Kidney (tissue), 13 donors: ENCODE measurements at regions not wholly inside any gene's neighbourhood (a gene's known extent, or its start where the extent isn't known, plus 50 kb on each side); places are given as distances from the start of the nearest gene placed in this dataset.

Experiments
- DNase-seq, 5 donors: peaks; one replicate each; pipeline ENCODE4 v3.0.0-alpha.2; 2013 to 2020
- FAIRE-seq: peaks from 2 replicates; lab custom pipeline; 2012; peaks lifted over from hg19 to GRCh38; lab: Jason Lieb, UNC
- H3K27ac ChIP-seq, 2 donors: one replicate each; pipeline ENCODE4 v1.7.0; 2013; ENCODE audit warnings: low read depth in 2 of 2, low read length in 2 of 2, inconsistent platforms in 1 of 2
- H3K27me3 ChIP-seq: one replicate; pipeline ENCODE4 v1.7.1; 2013; ENCODE audit warnings: low read length, inconsistent platforms; ENCODE audit not compliant: control insufficient read depth, insufficient read depth
- H3K36me3 ChIP-seq, 3 donors: one replicate each; pipeline versions ENCODE4 v1.7.0 to v1.7.1; 2013; ENCODE audit warnings: low read length in 3 of 3, control low read depth in 1 of 3, inconsistent platforms in 1 of 3; ENCODE audit not compliant: insufficient read depth in 3 of 3, control insufficient read depth in 2 of 3
- H3K4me1 ChIP-seq, 3 donors: one replicate each; pipeline versions ENCODE4 v1.7.0 to v1.7.1; 2013; ENCODE audit warnings: low read length in 3 of 3, inconsistent platforms in 1 of 3, low read depth in 1 of 3; ENCODE audit not compliant: control insufficient read depth in 2 of 3, insufficient read depth in 2 of 3
- H3K4me3 ChIP-seq, 3 donors: one replicate each; pipeline versions ENCODE4 v1.7.0 to v1.8.1; 2013; ENCODE audit warnings: low read length in 3 of 3, control low read depth in 1 of 3, inconsistent platforms in 1 of 3
- H3K9ac ChIP-seq, 3 donors: one replicate each; pipeline versions ENCODE4 v1.7.0 to v1.7.1; 2013; ENCODE audit warnings: low read length in 3 of 3, control low read depth in 1 of 3, inconsistent platforms in 1 of 3
- H3K9me3 ChIP-seq, 3 donors: one replicate each; pipeline versions ENCODE4 v1.7.0 to v1.7.1; 2013; ENCODE audit warnings: low read length in 3 of 3, control low read depth in 1 of 3, inconsistent platforms in 1 of 3; ENCODE audit not compliant: control insufficient read depth in 2 of 3, insufficient read depth in 1 of 3
- intact Hi-C: fragments of 100-400 bp; cut with DNase I; formaldehyde crosslinking; loops from one replicate; pipeline ENCODE4 v1.11.1; 2022
- TF ChIP-seq, protein P1 (sequence below): IDR thresholded peaks from 3 replicates; pipeline ENCODE4 v1.5.1; 2012; ENCODE audit warnings: mild to moderate bottlenecking, moderate library complexity, borderline replicate concordance; ENCODE audit not compliant: insufficient read depth; ENCODE audit errors: extremely low read depth
- donor health status: control.
- donor health status: control.
- donor health status: control.
- donor health status: control.
- donor health status: control.
- donor health status: DM: yes; HTN: yes; CAD: no.
- donor health status: Normal renal cell carcinoma (clear cell type).

GRCh38 chr2:74080346-74080745 lies 67.4 kb downstream of the BOLA3 start:
- TF ChIP-seq, protein P1, sequence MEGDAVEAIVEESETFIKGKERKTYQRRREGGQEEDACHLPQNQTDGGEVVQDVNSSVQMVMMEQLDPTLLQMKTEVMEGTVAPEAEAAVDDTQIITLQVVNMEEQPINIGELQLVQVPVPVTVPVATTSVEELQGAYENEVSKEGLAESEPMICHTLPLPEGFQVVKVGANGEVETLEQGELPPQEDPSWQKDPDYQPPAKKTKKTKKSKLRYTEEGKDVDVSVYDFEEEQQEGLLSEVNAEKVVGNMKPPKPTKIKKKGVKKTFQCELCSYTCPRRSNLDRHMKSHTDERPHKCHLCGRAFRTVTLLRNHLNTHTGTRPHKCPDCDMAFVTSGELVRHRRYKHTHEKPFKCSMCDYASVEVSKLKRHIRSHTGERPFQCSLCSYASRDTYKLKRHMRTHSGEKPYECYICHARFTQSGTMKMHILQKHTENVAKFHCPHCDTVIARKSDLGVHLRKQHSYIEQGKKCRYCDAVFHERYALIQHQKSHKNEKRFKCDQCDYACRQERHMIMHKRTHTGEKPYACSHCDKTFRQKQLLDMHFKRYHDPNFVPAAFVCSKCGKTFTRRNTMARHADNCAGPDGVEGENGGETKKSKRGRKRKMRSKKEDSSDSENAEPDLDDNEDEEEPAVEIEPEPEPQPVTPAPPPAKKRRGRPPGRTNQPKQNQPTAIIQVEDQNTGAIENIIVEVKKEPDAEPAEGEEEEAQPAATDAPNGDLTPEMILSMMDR: no peak
- Histone ChIP-seq H3K27ac (no peak overlapping the region), H3K27me3 (no peaks in the 10 kb centered on the region), H3K9ac (no peak overlapping the region), H3K4me3 (no peak overlapping the region), H3K9me3 (no peaks in the 10 kb centered on the region), H3K36me3 (peaks cover 0 to 29% (median 9%) of the 10 kb centered on the region in 3 donors), H3K4me1 (no peaks in the 10 kb centered on the region)
- intact Hi-C loops: no loop called here
- peak in 1 of 5 donors; percentile 14 for DNase-seq
- no peak for FAIRE-seq

DNA sequence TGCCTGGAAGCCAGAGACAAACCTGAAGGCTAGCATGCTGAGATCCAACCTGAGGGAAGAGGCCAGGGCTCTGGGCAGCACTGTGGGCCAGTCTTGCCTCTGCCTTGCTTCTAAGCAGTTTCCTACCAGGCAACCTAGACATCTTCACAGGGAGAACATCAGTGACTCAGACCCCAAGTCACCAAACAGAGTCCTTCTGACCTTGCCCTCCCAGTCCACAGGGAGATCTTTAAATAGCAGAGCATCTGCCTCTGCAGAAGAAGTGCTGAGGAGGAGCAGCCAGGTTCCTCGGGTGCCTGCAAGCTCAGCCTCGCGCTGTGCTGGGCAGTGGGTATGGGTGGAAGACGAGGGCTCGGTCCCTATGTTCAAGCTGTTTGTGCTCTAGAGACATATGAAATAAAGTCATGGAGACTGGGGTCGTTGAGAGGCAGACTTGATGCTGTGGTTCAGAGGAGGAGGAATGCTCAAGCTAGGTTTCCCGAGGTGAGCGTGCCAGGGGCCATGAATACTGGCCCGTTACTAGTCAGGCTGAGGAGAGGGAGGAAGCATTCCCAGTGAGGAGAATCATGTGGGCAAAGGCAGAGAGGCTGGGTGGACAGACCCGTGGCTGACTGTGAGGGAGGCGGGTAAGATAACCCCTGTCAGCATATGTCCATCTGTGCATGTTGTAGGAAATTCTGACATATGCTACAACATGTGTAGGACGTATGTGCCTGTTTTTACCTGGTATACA lies 66.5 kb downstream of the BOLA3 start:
- H3K27ac ChIP-seq: no peak overlapping the region
- no peak overlapping the region for H3K9ac ChIP-seq
- intact Hi-C loops: no loop called here
- H3K4me3 ChIP-seq: no peak overlapping the region
- H3K27me3 ChIP-seq: no peaks in the 10 kb centered on the region
- DNase-seq: no peak
- FAIRE-seq: no peak
- TF ChIP-seq, protein P1: no peak
- H3K9me3 ChIP-seq: no peaks in the 10 kb centered on the region
- H3K4me1 ChIP-seq: no peaks in the 10 kb centered on the region
- H3K36me3 ChIP-seq: peaks cover 0 to 29% (median 9%) of the 10 kb centered on the region in 3 donors

GRCh38 chr2:74081763-74082110 lies 66.0 kb downstream of the BOLA3 start:
- no peaks in the 10 kb centered on the region for H3K9me3 ChIP-seq
- DNase-seq: no peak
- FAIRE-seq: no peak
- no peak overlapping the region for H3K4me3 ChIP-seq
- intact Hi-C loops: no loop called here
- H3K36me3 ChIP-seq: peaks cover 0 to 29% (median 9%) of the 10 kb centered on the region in 3 donors
- no peaks in the 10 kb centered on the region for H3K4me1 ChIP-seq
- H3K27me3 ChIP-seq: no peaks in the 10 kb centered on the region
- no peak overlapping the region for H3K9ac ChIP-seq
- H3K27ac ChIP-seq: no peak overlapping the region
- TF ChIP-seq, protein P1: no peak
